Skeletal muscle satellite cell (primary cell): ENCODE measurements at regions not wholly inside any gene's neighbourhood (a gene's known extent, or its start where the extent isn't known, plus 50 kb on each side); places are given as distances from the start of the nearest gene placed in this dataset.
A peak's percentile ranks its signal among the peaks of the same experiment; 100 is the strongest.

ENCODE experiments used
- H3K27me3 ChIP-seq: 2 replicates; pipeline ENCODE4 v1.7.0; 2013; ENCODE audit warnings: low read length; ENCODE audit not compliant: control insufficient read depth, insufficient read depth
- H3K36me3 ChIP-seq: 2 replicates; pipeline ENCODE4 v1.7.0; 2013; ENCODE audit warnings: mild to moderate bottlenecking, control low read depth, low read length; ENCODE audit not compliant: insufficient read depth
- H3K4me1 ChIP-seq: 2 replicates; pipeline ENCODE4 v1.7.0; 2013; ENCODE audit warnings: low read length; ENCODE audit not compliant: control insufficient read depth, insufficient read depth
- H3K4me2 ChIP-seq: 2 replicates; pipeline ENCODE4 v1.7.0; 2013; ENCODE audit warnings: mild to moderate bottlenecking, low read length
- H3K4me3 ChIP-seq: 2 replicates; pipeline ENCODE4 v1.7.0; 2013; ENCODE audit warnings: low read length
- H3K9ac ChIP-seq: 2 replicates; pipeline ENCODE4 v1.7.0; 2013; ENCODE audit warnings: mild to moderate bottlenecking, low read depth, low read length, moderate library complexity
- H3K9me3 ChIP-seq: replicated peaks from 2 replicates; pipeline ENCODE4 v1.7.0; 2013; ENCODE audit warnings: mild to moderate bottlenecking, control low read depth, low read length

DNA sequence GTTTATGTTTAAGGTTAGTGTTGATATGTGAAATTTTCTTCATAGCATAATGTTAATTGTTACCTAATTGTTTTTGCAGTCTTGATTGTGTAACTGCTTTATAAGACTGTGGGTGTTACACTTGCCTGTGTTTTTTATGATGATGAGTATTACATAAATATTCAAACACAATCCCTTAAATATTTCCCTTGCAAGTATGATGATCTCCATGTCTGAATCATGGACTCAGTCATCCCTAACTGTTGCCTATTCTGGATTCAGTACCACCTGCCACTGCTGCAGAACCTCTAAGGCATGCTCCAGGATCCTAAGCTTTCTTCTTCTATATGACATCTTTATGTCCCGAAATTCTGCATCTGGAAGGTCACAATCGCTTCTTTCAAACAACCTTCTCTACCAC is 246.3 kb upstream of the CLEC14A start:
- H3K36me3 ChIP-seq = no peaks in the 10 kb centered on the region
- H3K9me3 ChIP-seq = no peaks in the 10 kb centered on the region
- H3K4me1 ChIP-seq = peaks cover 18% of the 10 kb centered on the region
- no peaks in the 10 kb centered on the region for H3K27me3 ChIP-seq
- no peak overlapping the region for H3K9ac ChIP-seq
- H3K4me2 ChIP-seq = no peak overlapping the region
- H3K4me3 ChIP-seq = no peak overlapping the region

DNA sequence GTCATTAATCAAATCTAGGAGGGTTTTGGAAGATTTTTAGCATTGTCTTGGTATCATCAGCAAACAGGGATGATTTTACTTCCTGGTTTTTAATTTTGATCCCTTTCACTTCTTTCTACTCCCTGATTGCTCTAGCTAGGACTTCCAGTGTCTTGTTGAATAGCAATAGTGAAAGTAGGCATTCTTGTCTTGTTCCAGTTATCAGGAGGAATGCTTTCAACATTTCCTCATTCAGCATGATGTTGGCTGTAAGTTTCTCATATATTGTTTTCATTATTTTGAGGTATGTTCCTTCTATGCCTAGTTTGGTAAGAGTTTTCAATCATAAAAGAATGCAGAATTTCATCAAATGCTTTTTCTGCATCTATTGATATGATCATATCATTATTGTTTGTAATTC is 244.2 kb upstream of the CLEC14A start:
- H3K9ac ChIP-seq = no peak overlapping the region
- H3K4me1 ChIP-seq = peaks cover 6% of the 10 kb centered on the region
- H3K4me2 ChIP-seq = no peak overlapping the region
- no peak overlapping the region for H3K4me3 ChIP-seq
- no peaks in the 10 kb centered on the region for H3K27me3 ChIP-seq
- no peaks in the 10 kb centered on the region for H3K36me3 ChIP-seq
- no peaks in the 10 kb centered on the region for H3K9me3 ChIP-seq

DNA sequence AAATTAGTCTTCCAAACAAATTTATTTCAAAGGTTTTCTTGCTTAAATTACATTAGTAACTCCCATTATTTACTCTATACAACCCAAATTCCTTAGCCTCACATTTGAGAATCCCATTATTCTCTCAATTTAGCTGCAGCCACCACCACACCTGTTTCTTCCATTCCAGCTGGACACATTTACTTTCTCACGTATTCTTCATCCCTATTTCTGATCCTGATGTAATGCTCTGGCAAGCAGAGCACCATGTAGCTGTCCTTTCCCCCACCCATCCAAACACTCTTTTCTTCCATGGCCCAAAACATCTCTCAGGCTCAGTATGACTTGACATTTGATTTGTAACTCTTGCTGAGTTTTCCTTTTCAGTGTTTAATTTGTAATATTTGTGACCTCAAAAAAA is 240.2 kb upstream of the CLEC14A start:
- H3K9me3 ChIP-seq = no peaks in the 10 kb centered on the region

DNA sequence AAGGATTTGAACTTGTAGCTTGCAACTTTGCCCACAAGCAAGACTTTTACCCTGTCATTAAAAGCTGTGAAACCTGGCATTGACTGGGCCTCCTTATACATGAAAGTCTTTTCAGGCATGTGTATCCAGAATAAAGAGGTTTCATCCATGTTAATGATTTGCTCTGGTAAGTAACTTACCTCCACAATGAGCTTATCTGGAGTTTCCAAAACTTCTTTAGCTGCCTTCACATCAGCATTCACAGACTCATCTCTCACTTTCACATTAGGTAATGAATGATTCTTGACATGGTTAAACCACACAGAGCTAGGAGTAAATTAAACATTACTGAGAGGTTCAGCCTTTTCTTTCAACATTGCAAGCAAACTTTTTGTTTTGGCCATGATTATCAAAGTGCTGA is 234.4 kb upstream of the CLEC14A start:
- Histone ChIP-seq H3K9ac (no peak overlapping the region), H3K4me2 (no peak overlapping the region), H3K36me3 (no peaks in the 10 kb centered on the region), H3K4me1 (no peaks in the 10 kb centered on the region), H3K27me3 (no peaks in the 10 kb centered on the region), H3K4me3 (no peak overlapping the region), H3K9me3 (no peaks in the 10 kb centered on the region)

More for the DNA sequence above, 240.2 kb upstream of the CLEC14A start:
- Histone ChIP-seq H3K4me1 (no peaks in the 10 kb centered on the region), H3K4me3 (no peak overlapping the region), H3K36me3 (no peaks in the 10 kb centered on the region), H3K4me2 (no peak overlapping the region), H3K9ac (no peak overlapping the region), H3K27me3 (no peaks in the 10 kb centered on the region)

DNA sequence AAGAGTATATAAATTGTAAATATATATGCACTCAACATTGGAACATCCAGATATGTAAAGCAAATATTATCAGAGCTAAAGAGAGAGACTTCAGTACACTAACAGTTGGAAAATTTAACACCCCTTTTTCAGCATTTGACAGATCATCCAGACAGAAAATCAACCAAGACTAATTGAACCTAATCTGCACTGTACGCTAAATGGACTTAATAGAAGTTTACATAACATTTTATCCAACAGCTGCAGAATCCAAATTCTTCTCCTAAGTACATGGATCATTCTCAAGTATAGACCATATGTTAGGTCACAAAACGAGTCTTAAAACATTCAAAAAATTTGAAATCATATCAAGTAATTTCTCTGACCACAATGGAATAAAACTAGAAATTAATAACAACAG is 229.1 kb upstream of the CLEC14A start:
- Histone ChIP-seq H3K27me3 (no peaks in the 10 kb centered on the region), H3K4me2 (no peak overlapping the region), H3K4me3 (no peak overlapping the region), H3K4me1 (peaks cover 6% of the 10 kb centered on the region), H3K36me3 (no peaks in the 10 kb centered on the region), H3K9ac (no peak overlapping the region), H3K9me3 (no peaks in the 10 kb centered on the region)

DNA sequence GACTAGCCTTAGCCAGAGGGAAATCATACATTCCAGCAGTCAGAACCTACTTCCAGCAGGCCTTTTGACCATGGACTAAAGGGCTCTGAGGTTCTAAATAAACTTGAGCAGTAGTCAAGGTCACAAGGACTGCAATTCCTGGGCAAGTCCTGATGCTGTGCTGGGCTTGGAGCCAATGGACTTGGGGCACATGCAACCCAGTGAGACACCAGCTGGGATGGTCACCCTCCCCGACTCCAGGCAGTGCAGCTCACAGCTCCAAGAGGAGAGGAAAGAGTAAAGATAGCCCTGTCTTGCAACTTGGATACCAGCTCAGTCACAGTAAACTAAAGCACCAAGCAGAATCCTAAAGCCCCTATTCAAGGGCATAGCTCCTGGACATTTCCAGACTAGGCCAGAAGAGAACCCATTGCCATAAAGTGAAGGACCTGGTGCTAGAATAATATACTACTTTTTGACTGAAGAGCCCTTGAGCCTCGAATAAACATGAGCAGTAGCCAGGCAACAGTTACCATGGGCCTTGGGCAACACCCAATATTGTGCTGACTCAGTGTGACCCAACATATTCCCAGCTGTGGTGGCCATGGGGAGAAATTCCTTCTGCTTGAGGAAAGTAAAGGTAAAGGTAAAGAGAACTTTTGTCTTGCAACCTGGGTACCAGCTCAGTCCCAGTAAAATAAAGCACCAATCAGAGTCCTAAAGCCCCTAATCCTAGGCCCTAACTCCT is 226.2 kb upstream of the CLEC14A start:
- Histone ChIP-seq H3K36me3 (no peaks in the 10 kb centered on the region), H3K4me3 (no peak overlapping the region)

DNA sequence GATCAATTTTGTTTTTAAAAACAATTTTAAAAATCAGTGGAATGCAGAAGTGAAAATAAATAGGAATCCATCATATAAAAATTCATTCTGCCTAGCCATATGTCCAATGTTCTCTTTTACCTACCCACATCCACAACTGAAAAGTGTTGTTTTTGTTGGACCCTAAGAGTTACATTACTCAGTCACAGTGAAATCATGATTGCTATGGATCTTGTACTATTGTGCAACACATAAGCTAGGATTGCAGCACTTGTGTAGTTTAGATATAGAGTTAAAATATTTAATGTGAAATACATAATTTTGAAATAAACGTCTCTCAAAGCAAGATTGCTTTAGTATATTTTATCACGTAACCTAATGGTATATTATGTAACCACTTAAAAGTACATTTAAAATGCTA is 213.3 kb upstream of the CLEC14A start:
- Histone ChIP-seq H3K9me3 (no peaks in the 10 kb centered on the region), H3K36me3 (no peaks in the 10 kb centered on the region), H3K4me2 (peak overlapping the region; percentile 17), H3K4me1 (peaks cover 10% of the 10 kb centered on the region), H3K9ac (no peak overlapping the region), H3K4me3 (no peak overlapping the region), H3K27me3 (no peaks in the 10 kb centered on the region)

More for the DNA sequence above, 226.2 kb upstream of the CLEC14A start:
- Histone ChIP-seq H3K4me1 (peaks cover 6% of the 10 kb centered on the region), H3K9me3 (no peaks in the 10 kb centered on the region), H3K4me2 (no peak overlapping the region), H3K9ac (no peak overlapping the region), H3K27me3 (no peaks in the 10 kb centered on the region)

DNA sequence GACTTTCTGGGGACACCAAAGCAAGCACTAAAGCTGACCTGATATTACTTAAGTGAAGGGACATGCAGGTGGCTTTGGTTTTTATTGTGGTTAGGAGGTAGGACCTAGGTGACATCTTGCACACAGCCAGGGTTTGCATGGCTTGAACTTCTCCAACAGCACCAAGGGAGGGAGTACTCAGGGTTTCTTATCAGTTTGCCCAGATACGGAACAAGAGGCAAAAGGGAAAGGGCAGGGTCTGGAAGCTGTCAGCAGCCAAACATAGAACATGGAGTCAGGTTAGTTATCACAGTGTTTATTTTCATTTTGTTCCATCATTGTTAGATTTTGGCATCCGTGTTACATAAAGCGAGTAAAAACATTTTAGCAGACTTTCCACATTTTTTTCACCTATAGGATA is 186.3 kb upstream of the CLEC14A start:
- Histone ChIP-seq H3K36me3 (no peaks in the 10 kb centered on the region), H3K9ac (no peak overlapping the region), H3K4me3 (no peak overlapping the region), H3K4me1 (no peaks in the 10 kb centered on the region), H3K9me3 (peaks cover 6% of the 10 kb centered on the region), H3K27me3 (no peaks in the 10 kb centered on the region), H3K4me2 (no peak overlapping the region)

DNA sequence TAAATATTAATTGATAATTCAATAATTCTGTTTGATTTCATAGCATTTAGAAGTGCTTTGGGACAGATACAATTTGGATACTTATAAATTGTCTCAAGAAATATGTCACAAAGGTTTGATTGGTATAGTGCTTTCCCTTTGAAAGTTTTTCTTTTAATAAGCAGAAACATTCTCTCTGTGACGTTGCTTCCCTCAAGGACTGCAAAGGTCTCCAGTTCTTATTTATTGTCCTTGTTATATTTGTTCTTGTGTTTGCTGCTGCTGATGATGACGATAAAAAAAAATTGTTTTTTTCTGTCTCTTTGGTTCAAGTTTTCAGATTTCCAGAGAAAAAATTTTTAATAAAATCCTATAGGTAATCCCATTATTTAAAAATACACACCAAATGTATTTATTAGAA is 176.3 kb upstream of the CLEC14A start:
- no peak overlapping the region for H3K4me3 ChIP-seq
- H3K9ac ChIP-seq = no peak overlapping the region
- H3K4me2 ChIP-seq = no peak overlapping the region
- H3K4me1 ChIP-seq = no peaks in the 10 kb centered on the region
- no peaks in the 10 kb centered on the region for H3K27me3 ChIP-seq
- no peaks in the 10 kb centered on the region for H3K36me3 ChIP-seq
- H3K9me3 ChIP-seq = no peaks in the 10 kb centered on the region

DNA sequence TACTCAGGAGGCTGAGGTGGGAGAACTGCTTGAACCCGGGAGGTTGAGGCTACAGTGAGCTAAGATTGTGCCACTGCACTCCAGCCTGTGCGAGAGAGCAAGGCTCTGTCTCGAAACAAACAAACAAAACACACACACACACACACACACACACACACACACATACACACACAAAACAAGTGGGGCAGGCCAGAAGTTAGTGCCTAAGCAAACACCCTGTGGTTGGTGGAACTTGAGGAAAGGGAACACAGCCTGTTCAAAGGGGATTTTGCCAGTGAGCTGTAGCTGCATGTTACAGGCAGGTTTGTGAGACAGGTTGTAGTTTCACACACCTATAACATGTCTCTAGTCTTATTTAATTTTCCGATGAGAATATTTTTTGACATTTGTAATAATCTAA is 175.3 kb upstream of the CLEC14A start:
- Histone ChIP-seq H3K36me3 (no peaks in the 10 kb centered on the region), H3K27me3 (no peaks in the 10 kb centered on the region), H3K4me3 (no peak overlapping the region), H3K4me2 (no peak overlapping the region), H3K9me3 (no peaks in the 10 kb centered on the region), H3K9ac (no peak overlapping the region), H3K4me1 (no peaks in the 10 kb centered on the region)

DNA sequence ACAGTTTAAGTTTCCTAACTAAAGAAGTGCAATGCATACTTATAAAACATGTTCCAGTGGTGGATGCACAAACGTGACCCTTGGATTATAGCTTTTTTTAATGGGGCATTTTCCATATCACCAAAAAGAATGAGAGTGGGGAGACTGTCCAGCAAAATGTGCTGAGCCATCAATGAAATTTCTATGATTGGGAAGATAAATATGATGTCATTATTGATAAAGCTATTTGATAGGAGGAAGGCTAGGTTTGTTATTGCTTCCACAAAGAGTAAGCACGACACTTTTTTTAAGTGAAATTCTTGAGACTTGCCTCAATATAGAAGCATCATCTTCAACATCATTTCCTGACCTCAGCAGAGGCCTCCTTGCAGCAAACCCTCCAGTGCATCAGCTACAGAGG is 174.6 kb upstream of the CLEC14A start:
- Histone ChIP-seq H3K4me3 (no peak overlapping the region), H3K27me3 (no peaks in the 10 kb centered on the region), H3K9me3 (no peaks in the 10 kb centered on the region), H3K4me1 (no peaks in the 10 kb centered on the region), H3K4me2 (no peak overlapping the region), H3K36me3 (no peaks in the 10 kb centered on the region), H3K9ac (no peak overlapping the region)

DNA sequence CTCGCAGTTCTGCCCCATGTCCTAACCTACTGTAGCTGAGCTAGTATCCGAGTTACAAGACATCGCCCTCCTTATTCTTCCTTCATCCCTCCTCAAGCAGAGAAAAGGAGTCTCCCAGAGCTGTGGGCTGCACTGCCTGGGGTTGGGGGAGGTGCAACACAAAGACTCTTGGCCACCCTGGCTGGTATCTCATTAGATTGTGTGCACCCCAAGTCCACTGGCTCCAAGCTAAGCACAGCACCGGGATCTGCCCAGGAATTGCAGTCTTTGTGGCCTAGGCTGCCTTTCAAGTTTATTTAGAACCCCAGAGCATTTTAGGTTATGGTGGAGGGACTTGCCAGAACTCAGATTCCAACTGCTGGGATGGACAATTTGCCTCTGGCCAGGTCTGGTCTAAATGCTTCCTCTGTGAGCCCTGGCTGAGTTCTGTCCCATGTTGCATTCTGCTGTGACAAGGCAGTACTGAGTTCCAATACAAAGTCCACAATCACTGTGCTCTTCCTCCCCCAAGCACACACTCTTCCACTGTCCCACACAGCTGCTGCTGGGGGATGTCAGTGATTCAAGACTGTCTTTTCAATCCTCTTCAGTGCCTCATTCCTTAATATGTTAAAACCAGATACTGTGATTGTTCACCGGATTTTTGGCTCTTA is 169.6 kb upstream of the CLEC14A start:
- no peak overlapping the region for H3K4me3 ChIP-seq
- no peak overlapping the region for H3K4me2 ChIP-seq
- H3K4me1 ChIP-seq = peaks cover 2% of the 10 kb centered on the region
- H3K9me3 ChIP-seq = no peaks in the 10 kb centered on the region
- no peaks in the 10 kb centered on the region for H3K27me3 ChIP-seq
- no peaks in the 10 kb centered on the region for H3K36me3 ChIP-seq
- no peak overlapping the region for H3K9ac ChIP-seq
